Hematopoietic multipotent progenitor cell treated with erythropoietin and hydrocortisone succinate and interleukin-3 and kit ligand, for 17 days (in vitro differentiated cells): ENCODE measurements at regions not wholly inside any gene's neighbourhood (a gene's known extent, or its start where the extent isn't known, plus 50 kb on each side); places are given as distances from the start of the nearest gene placed in this dataset.

Experiments
- DNase-seq: peaks from one replicate; pipeline ENCODE4 v3.0.0-alpha.2; 2015; ENCODE audit warnings: low spot score

DNA sequence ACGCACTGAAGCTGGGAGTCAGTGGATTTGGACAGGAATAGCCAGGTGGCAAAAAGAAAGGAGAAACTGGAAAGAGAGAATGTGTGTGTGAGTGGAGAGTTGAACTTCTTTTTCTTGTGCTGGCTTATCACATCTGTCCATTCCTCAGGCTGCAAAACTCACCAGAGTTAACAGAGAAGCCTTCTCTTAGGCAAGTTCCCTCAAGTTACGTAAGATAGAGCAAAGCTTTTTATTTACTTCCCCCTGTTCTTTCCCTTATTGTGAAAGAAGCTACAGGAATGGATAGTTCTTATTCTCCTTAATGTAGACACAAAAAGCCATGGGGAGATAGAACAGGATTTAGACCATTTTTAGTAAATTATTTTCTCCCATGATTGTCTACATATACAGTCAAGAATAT, 188.6 kb downstream of the BMP2 start:
- DNase-seq, result no peak

DNA sequence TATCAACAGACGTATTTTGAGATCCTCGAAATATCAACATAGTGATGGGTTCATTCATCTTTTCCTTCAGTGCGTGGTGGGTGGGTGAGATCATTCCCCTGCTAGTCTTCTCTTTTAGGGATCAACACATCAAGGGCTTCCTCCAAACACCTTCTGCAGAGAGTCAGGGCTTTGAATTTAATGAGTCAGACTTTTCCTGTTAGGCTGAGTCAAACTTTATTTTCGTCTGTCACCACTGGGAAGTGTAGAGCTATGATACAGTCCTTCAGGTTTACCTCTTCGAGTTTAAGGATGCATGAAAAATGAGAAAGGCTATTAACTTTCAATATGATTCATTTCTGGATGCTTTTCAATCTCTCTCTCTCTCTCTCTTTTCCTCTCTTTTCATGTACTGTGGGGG, 189.1 kb downstream of the BMP2 start:
- no peak for DNase-seq

DNA sequence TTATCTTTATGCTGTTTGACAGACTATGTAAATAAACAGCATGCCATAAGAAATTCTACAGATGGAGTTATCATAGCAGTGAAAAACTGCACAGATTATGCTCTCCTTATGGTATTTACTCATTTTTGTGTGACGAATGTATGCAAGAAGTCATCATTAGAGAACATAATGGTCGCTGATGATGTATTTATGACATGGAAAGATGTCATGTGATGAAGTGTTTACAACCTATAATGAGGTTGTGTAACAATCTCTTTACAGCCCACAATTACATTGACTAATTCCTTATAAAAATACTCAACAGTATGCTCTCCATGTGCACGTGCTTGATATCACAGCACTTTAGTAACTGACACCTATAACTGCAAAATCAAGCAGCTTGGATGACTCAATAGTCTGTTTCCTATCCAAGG, 192.4 kb downstream of the BMP2 start:
- no peak for DNase-seq

DNA sequence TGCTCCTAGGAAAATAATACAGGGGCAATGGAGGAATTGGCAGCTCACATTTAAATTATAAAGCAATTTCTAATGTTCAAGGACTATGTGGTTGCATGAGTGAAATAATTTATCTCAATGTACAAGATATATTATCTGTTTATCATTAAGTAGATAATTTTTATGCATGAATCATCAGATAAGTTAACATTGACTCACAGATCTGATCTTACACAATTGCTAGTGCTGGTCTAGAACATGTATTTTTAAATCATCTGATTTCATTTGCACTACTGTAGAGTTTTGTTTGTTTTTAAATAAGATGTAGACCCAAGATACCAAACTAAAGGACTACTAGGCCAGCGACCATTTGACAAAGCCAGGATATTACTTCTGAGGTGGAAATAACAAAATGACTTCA, 199.2 kb downstream of the BMP2 start:
- no peak for DNase-seq

DNA sequence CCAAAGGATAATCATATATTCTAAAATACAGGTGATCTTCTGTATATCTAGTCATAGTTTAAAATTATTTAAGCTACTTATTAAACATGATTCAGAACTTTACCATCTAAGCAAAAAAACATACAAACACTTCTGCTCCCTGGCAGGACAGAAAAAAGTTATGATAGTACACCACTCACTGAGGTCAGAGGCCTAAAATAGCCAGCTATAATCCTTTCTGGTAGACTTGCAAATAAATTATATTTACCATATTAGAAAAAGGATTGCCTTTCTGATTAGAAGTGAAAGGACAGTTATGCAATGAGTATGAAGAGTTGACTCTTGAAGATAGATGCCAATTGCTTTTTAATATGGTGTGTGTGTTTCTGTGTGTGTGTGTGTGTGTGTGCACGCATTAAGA, 207.4 kb downstream of the BMP2 start:
- DNase-seq, result no peak

DNA sequence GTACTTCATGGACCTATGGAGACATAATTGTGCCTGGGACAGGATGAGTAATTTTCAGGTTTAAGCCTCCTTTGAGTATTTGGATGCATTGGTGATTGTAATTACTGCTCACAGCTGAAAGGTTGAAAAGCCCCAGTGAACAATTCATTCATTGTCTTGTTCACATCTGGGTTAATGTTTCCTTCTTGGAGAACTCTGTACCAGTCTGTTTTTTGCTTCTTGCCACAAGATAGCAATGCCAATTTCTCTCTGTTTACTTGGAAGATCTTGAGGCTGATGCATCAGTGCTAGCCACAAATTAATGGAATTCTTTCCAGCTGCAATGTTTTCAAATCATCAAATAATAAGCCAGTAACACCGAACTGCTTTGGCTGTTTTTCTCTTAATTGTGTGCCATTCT, 207.8 kb downstream of the BMP2 start:
- DNase-seq, result no peak

DNA sequence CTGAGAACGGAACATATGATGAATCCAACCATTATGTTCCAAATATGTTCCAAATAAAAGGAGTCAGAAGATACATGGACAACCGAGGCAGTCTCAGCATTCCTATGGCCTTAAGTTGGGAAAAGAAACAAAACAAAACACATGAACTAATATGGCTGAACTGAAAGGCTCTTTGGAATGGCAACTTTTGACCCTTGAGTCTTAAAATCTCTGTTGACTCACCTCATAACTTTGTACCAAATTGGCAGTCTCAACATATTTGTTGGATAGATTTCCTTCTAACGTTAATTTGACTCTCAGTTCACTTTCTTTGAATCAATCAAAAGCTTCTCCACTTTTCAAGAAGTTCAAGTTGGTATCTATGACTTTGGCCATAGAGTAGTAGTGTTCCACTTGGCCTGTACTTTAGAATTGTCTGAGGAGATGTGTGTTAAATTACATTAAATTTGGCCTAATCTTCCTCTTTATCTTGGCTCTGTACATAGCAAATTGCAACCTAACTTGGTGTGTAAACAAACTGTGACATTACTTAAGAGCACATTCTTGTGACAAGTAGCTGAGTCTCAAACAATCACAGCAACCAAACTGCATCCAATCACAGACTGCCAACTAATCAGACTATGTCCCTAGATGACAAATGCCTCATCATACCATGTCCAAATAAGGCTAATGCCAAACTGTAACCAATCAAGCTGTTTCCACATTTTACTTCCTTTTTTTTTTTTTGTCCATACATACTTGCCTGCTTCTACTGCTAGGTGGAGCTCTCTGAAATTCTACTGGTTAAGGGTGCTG, 208.8 kb downstream of the BMP2 start:
- no peak for DNase-seq

DNA sequence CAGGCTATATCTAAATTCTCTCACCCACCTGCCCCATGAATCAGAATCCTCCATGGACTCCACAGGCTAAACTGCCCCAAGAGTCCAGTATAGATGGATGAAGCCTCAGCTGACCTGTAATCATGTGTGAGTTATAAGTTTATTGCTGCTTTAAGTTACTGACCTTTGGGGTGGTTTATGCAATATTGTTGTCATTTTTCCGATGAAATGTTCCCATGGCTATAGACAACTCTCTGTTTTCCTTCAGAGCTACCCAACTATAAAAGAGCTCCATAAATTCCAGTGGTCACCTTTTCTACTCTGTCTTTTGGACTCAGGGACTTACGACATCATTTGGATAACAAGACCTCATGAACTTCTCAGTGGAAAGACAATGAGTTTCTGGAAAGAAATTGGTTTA, 212.1 kb downstream of the BMP2 start:
- no peak for DNase-seq

DNA sequence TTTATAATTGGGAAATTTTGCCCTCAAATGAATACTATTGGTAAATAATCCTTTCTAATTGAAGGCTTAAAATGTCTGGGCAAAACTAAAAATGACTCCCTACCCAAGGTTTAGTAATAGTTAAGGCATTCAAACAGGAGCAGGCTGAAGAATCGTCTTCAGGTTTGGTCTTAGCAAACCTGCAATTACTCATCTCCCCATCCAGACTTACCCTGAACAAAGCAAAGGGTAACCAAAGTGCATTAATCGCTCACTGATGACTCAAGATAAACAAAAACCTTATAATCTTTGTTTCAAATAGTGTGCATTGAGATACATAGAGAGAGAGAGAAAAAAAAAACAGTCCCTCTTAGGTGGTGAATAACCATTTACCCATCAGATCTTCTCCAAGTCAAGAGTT, 225.5 kb downstream of the BMP2 start:
- no peak for DNase-seq

DNA sequence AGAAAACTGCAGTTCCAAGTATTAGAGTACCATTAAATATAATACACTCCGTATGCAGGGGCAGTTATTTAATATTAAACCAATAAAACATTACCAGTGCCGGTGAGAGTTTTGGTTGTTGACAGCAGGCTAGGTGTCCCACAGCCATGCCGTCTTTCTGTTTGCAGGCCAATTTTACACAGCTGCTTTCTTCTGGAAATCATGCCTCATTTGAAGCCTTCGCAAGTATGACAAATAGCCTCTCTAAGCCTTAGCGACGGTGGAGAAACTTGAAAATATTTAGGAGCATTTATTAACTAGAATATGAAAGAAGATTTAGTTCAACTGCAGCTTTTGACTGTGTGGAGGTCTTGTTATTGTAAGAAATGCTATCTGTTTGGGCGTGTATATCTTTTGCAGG, 226.0 kb downstream of the BMP2 start:
- no peak for DNase-seq

DNA sequence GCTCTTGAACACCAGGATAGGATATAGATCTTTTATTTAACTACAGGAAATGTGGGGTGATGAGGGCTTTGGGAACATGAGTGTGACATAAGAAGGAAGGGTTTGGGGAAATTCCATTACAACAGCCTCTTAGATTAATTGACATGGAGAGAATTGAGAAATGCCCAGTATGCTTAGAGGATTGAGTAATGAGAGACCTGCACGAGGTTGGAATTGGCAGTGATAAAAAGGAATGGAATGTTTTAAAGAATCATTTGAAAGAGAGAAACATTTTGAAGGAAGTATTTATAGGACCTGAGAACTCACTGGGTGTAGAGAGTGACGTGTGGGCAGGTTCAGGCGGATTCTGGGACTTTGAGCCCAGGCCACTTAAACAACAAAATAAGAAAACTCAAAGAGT, 227.0 kb downstream of the BMP2 start:
- DNase-seq, result no peak

DNA sequence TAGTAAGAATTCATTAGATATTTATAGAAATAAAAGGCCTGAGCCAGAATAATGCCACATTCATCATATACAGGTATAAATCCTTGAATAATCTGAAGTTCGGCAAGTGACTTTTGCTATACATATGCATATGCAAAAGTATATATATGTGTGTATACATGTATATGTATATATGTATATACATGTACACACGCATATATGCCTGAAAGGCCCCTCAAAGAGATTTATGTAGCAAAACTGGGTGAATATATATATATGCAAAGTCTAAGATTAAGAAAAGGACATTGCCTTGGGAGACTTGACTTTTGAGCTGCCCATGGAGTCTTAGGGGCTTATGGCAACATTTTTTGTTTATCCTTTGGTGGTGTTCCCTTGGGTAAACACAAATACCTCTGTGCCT, 231.4 kb downstream of the BMP2 start:
- no peak for DNase-seq

DNA sequence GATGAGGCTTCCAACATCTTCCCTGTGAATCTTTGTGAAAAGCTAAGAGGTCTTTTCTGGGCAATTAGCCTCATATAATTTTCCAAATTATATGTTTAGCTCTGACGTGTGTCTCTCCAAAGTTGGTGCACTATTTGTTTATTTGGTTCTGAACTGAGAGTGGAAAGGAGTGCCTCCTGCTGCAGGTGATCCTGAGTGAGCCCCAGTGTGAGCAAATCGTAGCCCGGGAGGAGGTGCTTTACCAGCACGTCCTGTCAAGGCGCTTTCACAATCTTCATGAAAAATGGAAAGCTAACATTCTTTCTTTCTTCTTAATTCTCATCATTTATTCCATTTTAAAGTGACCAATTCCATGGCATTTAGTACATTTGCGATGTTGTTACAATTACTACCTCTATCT, 231.9 kb downstream of the BMP2 start:
- DNase-seq, result no peak

DNA sequence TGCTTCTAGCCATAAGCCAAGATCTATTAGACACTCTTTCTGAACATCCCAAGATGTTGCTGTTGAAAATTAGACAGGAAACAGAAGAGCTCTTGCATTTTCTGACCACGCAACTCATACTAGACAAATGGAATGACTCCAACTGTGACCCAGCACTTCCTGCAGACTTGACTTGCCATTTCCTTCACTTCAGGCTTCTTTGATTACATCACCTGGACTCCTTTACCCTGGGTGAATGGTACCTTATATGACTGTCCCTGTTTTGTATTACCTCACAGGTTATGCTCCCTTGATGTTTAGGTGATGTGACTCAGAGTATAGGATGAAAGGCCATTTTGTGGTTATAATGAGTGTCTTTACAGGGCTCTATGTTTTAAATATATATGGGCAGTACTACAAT, 236.1 kb downstream of the BMP2 start:
- no peak for DNase-seq

DNA sequence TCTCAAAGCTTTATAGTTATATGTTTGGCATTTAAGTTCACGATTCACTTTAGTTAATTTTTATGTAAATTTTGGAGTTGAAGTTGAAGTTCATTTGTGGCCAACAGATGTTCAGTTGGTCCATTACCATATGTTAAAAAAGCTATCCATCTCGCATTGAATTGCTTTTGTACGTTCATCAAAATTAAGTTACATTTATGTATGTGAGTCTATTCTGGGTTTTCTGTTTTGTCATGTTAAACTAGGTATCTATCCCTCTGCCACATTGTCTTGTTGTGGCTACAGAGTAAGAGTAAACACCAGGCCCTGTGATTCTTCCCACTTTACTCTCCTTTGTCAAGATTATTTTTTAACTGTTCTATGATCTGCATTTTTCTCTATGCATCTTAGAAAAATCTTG, 237.3 kb downstream of the BMP2 start:
- no peak for DNase-seq

DNA sequence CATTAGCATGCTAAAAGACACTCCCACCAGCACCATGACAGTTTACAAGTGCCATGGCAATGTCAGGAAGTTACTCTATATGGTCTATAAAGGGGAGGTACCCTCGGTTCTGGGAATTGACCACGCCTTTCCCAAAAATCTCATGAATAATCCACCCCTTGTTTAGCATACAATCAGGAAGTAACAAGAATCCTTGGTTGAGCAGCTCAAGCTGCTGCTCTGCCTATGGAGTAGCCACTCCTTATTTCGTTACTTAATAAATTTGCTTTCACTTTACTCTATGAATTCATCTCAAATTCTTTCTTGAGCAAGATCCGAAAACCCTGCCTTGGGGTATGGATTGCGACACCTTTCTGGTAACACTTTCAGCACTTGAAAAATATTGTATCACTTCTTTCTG, 243.0 kb downstream of the BMP2 start:
- no peak for DNase-seq

DNA sequence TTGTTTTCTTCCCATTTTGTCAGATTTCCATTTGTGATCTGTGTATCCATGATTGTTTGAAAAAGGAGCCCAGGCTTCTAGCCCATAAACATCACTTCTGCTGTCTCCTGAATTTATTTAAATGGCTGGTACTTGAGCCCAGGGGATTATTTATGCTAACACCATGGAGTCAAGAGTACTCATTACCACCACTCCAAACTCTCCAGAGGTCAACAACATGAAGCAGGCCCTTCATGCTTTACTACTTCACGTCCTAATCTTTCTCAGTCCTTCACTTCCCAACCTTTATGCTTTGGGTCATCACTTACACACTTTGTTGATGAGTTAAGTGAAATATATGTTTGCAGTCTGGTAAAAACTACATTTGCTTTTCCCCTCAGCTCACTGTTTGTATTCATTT, 247.8 kb downstream of the BMP2 start:
- no peak for DNase-seq

DNA sequence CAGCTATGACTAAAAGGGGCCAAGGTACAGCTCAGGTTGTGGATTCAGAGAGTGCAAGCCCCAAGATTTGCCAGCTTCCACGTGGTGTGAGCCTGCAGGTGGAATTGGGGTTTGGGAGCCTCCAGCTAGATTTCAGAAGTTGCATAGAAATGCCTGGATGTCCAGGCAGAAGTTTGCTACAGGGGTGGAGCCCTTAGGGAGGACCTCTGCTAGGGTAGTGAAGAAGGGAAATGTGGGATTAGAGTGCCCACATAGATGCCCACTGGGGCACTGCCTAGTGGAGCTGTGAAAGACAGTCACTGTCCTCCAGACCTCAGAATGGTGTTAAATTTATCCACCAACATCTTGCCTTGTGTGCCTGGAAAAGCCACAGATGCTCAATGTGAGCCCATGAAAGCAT, 255.1 kb downstream of the BMP2 start:
- DNase-seq, result no peak

DNA sequence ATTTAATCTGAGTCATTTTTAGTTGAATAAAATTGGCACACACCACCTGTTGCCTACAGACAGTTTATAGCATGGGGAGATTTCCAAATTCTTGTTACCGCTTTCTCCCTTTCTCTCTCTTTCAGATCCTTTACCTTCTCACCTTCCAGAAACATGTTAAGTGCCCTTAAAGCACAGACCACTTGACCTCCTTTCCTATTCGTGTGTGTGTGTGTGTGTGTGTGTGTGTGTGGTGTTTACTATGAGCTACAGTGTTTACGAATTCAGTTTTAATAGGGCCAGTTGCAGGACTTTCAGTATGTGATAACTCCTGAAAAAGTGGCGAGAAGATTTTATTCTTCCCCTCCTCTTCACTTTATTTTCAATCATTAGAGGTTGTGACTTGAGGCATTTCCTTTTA, 258.1 kb downstream of the BMP2 start:
- no peak for DNase-seq

DNA sequence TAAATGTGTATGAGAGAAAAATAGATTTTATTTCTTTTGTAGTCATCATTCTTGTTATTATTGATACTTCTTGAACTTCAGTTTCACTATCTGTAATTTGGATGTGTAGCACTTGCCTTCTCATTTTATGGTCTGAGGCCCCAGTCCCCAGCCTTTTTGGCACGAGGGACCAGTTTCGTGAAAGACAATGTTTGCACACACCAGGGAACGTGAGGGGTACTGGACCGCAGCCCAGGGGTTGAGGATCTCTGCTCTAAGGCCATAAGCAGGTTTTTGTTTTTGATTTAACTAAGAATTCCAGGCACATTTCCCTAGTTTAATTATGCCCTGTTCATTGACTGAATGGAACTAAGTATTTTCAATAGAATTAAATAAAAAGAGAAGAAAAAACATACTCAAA, 261.5 kb downstream of the BMP2 start:
- no peak for DNase-seq

DNA sequence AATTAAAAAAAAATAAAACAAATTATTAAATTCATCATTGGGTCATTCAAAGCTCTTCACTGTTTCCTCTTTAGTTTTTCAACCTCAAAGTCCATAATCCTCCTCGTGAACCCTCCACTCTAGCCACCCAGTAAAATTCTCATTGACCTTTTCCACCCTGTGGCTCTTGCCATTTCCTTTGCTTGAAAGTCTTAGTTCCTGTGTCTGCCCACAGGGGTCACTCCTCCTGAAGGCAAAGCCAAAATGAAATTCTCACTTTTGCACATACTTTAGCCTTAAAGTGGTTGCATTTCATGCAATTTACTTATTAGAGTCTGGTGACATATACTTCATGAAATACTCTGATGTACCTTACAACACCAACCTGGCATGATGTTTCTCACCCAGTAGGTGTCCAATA, 263.7 kb downstream of the BMP2 start:
- DNase-seq, result no peak

DNA sequence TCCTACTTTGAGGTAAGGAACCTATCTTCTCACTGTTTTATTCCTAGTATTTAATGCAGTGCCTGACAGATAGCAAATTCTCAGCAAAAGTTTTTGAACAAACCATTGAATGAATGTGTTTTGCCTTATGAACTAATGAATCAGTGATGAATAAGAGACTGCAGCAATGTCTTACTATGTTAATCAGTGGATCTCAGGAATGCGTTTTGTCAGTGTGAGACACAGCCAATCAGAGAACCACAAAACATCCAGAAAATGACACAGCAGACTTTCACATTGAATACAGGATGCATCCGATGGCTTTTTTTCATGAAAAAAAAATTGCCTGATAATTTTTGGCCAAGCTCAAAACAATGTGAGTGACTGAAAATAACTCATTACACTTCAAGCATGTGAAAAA, 270.5 kb downstream of the BMP2 start:
- no peak for DNase-seq

DNA sequence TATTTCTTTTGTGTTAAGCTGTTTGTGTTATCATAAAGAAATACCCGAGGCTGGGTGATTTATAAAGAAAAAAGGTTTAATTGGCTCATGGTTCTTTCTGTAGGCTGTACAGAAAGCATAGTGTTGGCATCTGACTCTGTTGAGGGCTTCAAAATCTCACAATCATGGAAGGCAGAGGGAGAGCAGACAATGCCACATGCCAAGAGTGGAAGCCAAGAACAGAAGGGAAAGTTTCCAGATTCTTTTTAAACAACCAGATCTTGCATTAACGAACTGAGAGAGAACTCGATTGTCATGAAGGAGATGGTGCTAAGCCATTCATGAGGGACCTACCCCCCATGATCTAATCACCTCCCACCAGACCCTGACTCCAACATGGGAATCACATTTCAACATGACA, 290.1 kb downstream of the BMP2 start:
- no peak for DNase-seq

DNA sequence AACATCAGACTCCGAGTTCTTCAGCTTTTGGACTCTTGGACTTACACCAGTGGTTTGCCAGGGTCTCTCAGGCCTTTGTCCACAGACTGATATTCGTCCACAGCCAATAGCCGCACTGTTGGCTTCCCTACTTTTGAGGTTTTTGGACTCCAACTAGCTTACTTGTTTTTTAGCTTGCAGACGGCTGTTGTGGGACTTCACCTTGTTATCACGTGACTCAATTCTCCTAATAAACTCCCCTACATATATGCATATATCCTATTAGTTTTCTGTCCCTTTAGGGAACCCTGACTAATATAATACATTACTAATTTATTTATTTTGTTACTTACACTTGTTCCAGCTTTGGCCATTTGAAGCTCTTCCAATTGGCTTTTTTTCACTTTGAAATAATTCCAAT, 311.3 kb downstream of the BMP2 start:
- DNase-seq, result no peak

DNA sequence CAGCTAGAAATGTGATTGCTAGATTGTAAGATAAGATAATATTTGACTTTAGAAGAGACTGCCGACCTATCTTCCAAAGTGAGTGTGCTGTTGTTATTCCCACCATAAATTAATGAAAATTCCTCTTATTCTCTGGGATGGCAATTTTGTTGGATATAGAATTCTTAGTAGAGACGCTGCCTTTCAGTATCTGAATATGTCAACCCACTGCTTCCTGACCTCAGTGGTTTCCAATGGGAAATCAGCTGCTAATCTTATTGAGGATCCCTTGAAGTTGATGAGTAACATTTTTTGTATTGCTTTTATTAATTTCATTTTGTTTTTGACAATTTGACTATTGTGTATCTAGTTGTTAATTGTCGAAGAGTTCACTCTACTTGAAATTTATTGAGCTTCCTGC, 313.0 kb downstream of the BMP2 start:
- DNase-seq, result no peak
